SJSA1 (cell line): ENCODE measurements at regions not wholly inside any gene's neighbourhood (a gene's known extent, or its start where the extent isn't known, plus 50 kb on each side); places are given as distances from the start of the nearest gene placed in this dataset.

Experiments
- DNase-seq, 2 experiments: peaks; one replicate each; pipeline ENCODE4 v3.0.0-alpha.2; 2015 to 2020; ENCODE audit warnings: low spot score in 2 of 2, low read depth in 1 of 2
- H3K27ac ChIP-seq: fragments of 250-450 bp; sonication (Bioruptor Pico); 2 replicates; pipeline ENCODE4 v1.5.1; 2020; ENCODE audit warnings: mild to moderate bottlenecking, moderate library complexity
- H3K27me3 ChIP-seq: fragments of 250-450 bp; sonication (Bioruptor Pico); replicated peaks from 2 replicates; pipeline ENCODE4 v1.5.1; 2020; ENCODE audit warnings: mild to moderate bottlenecking, moderate library complexity
- H3K36me3 ChIP-seq: fragments of 250-450 bp; sonication (Bioruptor Pico); 2 replicates; pipeline ENCODE4 v1.5.1; 2020; ENCODE audit warnings: mild to moderate bottlenecking
- H3K4me1 ChIP-seq: fragments of 250-450 bp; sonication (Bioruptor Pico); replicated peaks from 2 replicates; pipeline ENCODE4 v1.6.1; 2021; ENCODE audit warnings: mild to moderate bottlenecking
- H3K4me3 ChIP-seq: fragments of 250-450 bp; sonication (Bioruptor Pico); 2 replicates; pipeline ENCODE4 v1.5.1; 2020; ENCODE audit warnings: mild to moderate bottlenecking
- H3K9me3 ChIP-seq: fragments of 250-450 bp; sonication (Bioruptor Pico); replicated peaks from 2 replicates; pipeline ENCODE4 v1.5.1; 2020; ENCODE audit warnings: mild to moderate bottlenecking

GRCh38 chr5:145218019-145218418 lies 617.1 kb downstream of the PRELID2 start:
- no peaks in the 10 kb centered on the region for H3K9me3 ChIP-seq
- no peaks in the 10 kb centered on the region for H3K27me3 ChIP-seq
- H3K36me3 ChIP-seq: no peaks in the 10 kb centered on the region
- no peak overlapping the region for H3K4me3 ChIP-seq
- H3K4me1 ChIP-seq: no peaks in the 10 kb centered on the region
- H3K27ac ChIP-seq: no peak overlapping the region
- no peak for DNase-seq

GRCh38 chr5:145210020-145210419 lies 625.1 kb downstream of the PRELID2 start:
- Histone ChIP-seq H3K27ac (no peak overlapping the region), H3K27me3 (no peaks in the 10 kb centered on the region), H3K9me3 (no peaks in the 10 kb centered on the region), H3K4me1 (no peaks in the 10 kb centered on the region), H3K36me3 (no peaks in the 10 kb centered on the region), H3K4me3 (no peak overlapping the region)
- no peak for DNase-seq

GRCh38 chr5:145205546-145205945 lies 629.6 kb downstream of the PRELID2 start:
- H3K9me3 ChIP-seq: no peaks in the 10 kb centered on the region
- DNase-seq: no peak

GRCh38 chr5:145204743-145205142 lies 630.4 kb downstream of the PRELID2 start:
- H3K9me3 ChIP-seq: no peaks in the 10 kb centered on the region
- no peaks in the 10 kb centered on the region for H3K27me3 ChIP-seq
- H3K4me1 ChIP-seq: no peaks in the 10 kb centered on the region
- no peak overlapping the region for H3K4me3 ChIP-seq
- no peak for DNase-seq
- H3K27ac ChIP-seq: no peak overlapping the region
- H3K36me3 ChIP-seq: no peaks in the 10 kb centered on the region

More at GRCh38 chr5:145205546-145205945, 629.6 kb downstream of the PRELID2 start:
- H3K27ac ChIP-seq: no peak overlapping the region
- H3K27me3 ChIP-seq: no peaks in the 10 kb centered on the region
- no peaks in the 10 kb centered on the region for H3K36me3 ChIP-seq
- no peak overlapping the region for H3K4me3 ChIP-seq
- H3K4me1 ChIP-seq: no peaks in the 10 kb centered on the region

- no peak overlapping the region for H3K27ac ChIP-seq
- H3K27me3 ChIP-seq: no peaks in the 10 kb centered on the region
- DNase-seq: no peak
- no peaks in the 10 kb centered on the region for H3K4me1 ChIP-seq
- H3K9me3 ChIP-seq: no peaks in the 10 kb centered on the region
- no peak overlapping the region for H3K4me3 ChIP-seq
- H3K36me3 ChIP-seq: no peaks in the 10 kb centered on the region
Observed at GRCh38 chr5:145203193-145203592, 631.9 kb downstream of the PRELID2 start.

- no peaks in the 10 kb centered on the region for H3K27me3 ChIP-seq
- no peak overlapping the region for H3K27ac ChIP-seq
- no peak overlapping the region for H3K4me3 ChIP-seq
- no peaks in the 10 kb centered on the region for H3K4me1 ChIP-seq
- no peak for DNase-seq
- no peaks in the 10 kb centered on the region for H3K9me3 ChIP-seq
- H3K36me3 ChIP-seq: no peaks in the 10 kb centered on the region
Observed at GRCh38 chr5:145198525-145199260, 636.4 kb downstream of the PRELID2 start.

- Histone ChIP-seq H3K4me1 (no peaks in the 10 kb centered on the region), H3K4me3 (no peak overlapping the region), H3K27ac (no peak overlapping the region), H3K36me3 (no peaks in the 10 kb centered on the region), H3K27me3 (no peaks in the 10 kb centered on the region), H3K9me3 (no peaks in the 10 kb centered on the region)
- DNase-seq: no peak
Observed at GRCh38 chr5:145189746-145190145, 645.4 kb downstream of the PRELID2 start.

GRCh38 chr5:145180371-145180770 lies 654.8 kb downstream of the PRELID2 start:
- Histone ChIP-seq H3K27ac (peak overlapping the region; percentile 76), H3K27me3 (no peaks in the 10 kb centered on the region), H3K4me3 (no peak overlapping the region), H3K4me1 (peaks cover 53% of the 10 kb centered on the region), H3K36me3 (no peaks in the 10 kb centered on the region), H3K9me3 (no peaks in the 10 kb centered on the region)
- DNase-seq: no peak

- Histone ChIP-seq H3K36me3 (no peaks in the 10 kb centered on the region), H3K27ac (peak overlapping the region; percentile 76), H3K27me3 (no peaks in the 10 kb centered on the region), H3K9me3 (no peaks in the 10 kb centered on the region), H3K4me3 (no peak overlapping the region), H3K4me1 (peaks cover 60% of the 10 kb centered on the region)
- peak; percentile 63 to 84 for DNase-seq
Observed at GRCh38 chr5:145178641-145179523, 656.3 kb downstream of the PRELID2 start.

GRCh38 chr5:145176041-145176440 lies 659.1 kb downstream of the PRELID2 start:
- Histone ChIP-seq H3K27ac (peak overlapping the region; percentile 53), H3K4me1 (peaks cover 60% of the 10 kb centered on the region), H3K27me3 (no peaks in the 10 kb centered on the region), H3K36me3 (no peaks in the 10 kb centered on the region), H3K9me3 (no peaks in the 10 kb centered on the region), H3K4me3 (no peak overlapping the region)
- DNase-seq: peak; percentile 74 to 85

- DNase-seq: no peak
- Histone ChIP-seq H3K4me1 (no peaks in the 10 kb centered on the region), H3K36me3 (no peaks in the 10 kb centered on the region), H3K27ac (no peak overlapping the region), H3K27me3 (no peaks in the 10 kb centered on the region), H3K9me3 (no peaks in the 10 kb centered on the region), H3K4me3 (no peak overlapping the region)
Observed at GRCh38 chr5:145166110-145166509, 669.0 kb downstream of the PRELID2 start.

GRCh38 chr5:145163876-145164275 lies 671.3 kb downstream of the PRELID2 start:
- Histone ChIP-seq H3K36me3 (no peaks in the 10 kb centered on the region), H3K4me1 (peaks cover 4% of the 10 kb centered on the region; the same call in 1 of the 2 replicates), H3K9me3 (no peaks in the 10 kb centered on the region), H3K27me3 (no peaks in the 10 kb centered on the region), H3K27ac (no peak overlapping the region), H3K4me3 (no peak overlapping the region)
- no peak for DNase-seq

GRCh38 chr5:145162626-145163025 lies 672.5 kb downstream of the PRELID2 start:
- Histone ChIP-seq H3K27me3 (no peaks in the 10 kb centered on the region), H3K27ac (no peak overlapping the region), H3K4me3 (no peak overlapping the region), H3K4me1 (peaks cover 7% of the 10 kb centered on the region), H3K36me3 (no peaks in the 10 kb centered on the region), H3K9me3 (no peaks in the 10 kb centered on the region)
- DNase-seq: no peak

- peaks cover 7% of the 10 kb centered on the region for H3K4me1 ChIP-seq
- no peak overlapping the region for H3K4me3 ChIP-seq
- no peaks in the 10 kb centered on the region for H3K27me3 ChIP-seq
- no peak for DNase-seq
- no peaks in the 10 kb centered on the region for H3K9me3 ChIP-seq
- no peak overlapping the region for H3K27ac ChIP-seq
- no peaks in the 10 kb centered on the region for H3K36me3 ChIP-seq
Observed at GRCh38 chr5:145161391-145161790, 673.8 kb downstream of the PRELID2 start.
